Amygdala (tissue), 56 donors: ENCODE measurements at regions not wholly inside any gene's neighbourhood (a gene's known extent, or its start where the extent isn't known, plus 50 kb on each side); places are given as distances from the start of the nearest gene placed in this dataset.

ENCODE experiments used
- DNase-seq, 56 donors: peaks; one replicate each; lab custom pipeline; 2025; lab: John Stamatoyannopoulos, UW

DNA sequence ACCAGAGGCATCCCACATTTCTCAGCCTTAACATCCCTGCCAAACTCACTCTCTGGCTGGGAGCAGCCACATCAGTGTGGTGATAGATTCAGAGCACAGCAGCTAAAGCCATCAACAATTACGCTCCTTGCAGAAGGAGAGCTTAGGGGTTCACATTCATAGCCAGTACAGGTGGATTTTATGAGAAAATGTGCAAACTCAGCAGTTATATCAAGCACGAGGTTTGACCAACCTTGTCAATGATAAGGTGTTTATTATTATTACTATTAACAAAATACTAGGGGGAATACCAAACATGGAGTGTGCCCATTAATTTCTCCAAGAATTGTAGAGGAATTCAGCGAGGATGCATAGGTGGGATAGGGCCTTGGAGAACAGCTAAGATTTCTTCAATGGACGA, 362.3 kb downstream of the WDR11 start:
- no peak for DNase-seq

DNA sequence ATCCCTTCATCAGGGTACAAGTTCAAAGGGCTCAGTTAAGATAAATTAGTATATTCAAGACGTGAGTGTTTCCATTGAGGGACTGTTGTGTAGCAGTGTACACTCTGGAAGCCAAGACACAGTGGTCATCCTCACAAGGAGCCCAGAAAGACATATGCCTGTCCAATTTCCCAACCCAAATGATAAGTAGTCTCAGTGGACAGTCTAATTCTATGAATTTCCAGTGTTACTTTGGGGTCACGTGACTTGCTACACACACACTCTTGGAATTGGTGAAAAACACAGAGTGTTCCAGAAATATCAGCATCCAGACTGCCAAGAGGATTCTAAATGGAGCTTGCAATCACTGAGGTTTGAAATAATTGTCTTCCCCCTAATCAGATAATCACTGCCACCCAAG, 365.1 kb downstream of the WDR11 start:
- DNase-seq = peak in 1 of 56 donors; percentile 70

DNA sequence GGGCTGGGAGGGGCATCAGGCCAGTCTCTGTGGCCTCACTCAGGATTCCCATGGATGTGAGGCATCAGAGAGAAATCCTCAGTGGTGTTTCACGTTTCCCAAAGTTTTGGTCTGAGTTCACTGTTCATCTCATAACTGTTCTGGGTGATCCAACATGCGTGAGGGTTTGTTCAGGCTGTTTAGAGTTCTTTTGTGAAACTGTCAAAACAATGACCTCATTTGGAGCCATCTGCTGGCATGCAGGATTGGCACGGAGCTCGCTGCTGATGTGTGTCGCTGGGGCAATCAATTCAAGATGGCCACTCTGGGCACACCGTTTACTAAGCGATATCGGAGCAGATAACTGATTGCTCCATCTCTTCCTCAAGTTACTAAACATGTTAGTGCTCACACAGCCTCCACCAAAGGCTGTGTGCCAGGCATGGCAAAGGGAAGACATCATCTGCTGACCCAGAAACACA, 365.6 kb downstream of the WDR11 start:
- DNase-seq = peak in 52 of 56 donors; percentile 4 to 87 (median 50)

DNA sequence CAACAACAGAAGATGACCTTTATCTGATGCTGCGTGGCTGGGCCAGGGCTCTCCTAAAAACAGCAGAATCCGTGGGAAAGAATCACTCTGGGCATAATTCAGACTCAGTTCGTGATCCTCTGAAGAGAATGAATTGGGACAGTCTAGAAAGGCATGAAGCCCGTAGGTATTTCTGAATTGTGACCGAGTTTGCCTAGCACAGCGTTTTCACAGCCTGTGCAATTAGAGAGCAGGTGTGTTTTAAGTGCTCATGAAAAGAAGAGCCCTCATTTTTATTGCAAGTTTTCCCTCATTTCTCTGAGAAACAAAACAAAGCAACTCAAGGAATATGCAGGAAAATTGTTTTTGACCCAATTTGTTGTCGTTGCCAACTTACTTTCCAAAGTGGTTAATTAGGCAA, 366.2 kb downstream of the WDR11 start:
- DNase-seq = peak in 1 of 56 donors; percentile 44

DNA sequence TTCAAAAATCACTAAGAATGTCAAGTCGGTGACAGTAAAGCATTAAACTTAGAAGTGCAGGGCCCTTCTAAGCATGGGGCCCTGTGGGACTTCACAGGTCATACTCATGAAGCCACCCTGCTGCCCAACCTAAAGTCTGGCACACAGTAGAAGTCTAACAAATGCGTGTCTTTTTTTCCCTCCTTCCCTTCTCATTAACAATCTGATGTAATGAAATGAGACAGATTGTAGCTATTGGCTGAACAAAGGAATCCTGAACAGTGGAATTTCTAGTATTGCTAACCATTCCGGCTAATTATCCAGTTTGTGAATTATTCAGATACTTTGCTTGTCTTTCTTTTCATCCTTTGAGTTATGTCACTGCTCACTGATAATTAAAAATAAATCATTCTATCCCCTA, 369.9 kb downstream of the WDR11 start:
- no peak for DNase-seq

DNA sequence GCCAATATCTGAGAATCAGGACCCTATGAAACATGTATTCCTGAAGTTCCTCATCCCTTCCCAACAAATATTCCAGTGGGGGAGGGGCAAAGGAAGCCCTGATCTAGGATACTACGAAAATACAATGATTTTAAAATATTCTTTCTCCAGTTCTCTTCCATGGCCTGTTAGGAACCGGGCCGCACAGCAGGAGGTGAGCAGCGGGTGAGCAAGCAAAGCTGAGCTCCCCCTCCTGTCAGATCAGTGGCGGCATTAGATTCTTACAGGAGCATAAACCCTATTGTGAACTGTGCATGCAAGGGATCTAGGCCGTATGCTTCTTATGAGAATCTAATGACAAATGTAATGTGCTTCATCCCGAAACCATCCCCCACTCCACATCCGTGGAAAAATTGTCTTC, 370.8 kb downstream of the WDR11 start:
- DNase-seq = no peak

DNA sequence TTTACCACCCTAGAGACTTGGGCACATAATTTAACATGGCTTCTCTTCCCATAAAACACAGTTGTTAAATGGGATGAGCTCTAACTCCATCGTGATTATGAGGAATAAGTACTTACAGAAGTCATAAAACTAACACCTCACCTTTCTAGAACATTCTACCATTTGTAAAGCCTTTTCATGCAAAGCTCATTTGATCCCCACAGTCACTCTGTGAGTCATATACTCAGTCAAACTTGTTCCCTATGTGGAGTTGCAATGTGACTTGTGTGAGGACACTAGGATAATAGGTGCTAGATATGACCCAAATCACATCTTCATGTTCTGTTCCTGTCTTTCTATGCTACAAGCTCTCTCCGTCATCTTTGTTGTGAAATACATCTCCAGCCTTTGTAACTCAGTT, 371.7 kb downstream of the WDR11 start:
- no peak for DNase-seq

DNA sequence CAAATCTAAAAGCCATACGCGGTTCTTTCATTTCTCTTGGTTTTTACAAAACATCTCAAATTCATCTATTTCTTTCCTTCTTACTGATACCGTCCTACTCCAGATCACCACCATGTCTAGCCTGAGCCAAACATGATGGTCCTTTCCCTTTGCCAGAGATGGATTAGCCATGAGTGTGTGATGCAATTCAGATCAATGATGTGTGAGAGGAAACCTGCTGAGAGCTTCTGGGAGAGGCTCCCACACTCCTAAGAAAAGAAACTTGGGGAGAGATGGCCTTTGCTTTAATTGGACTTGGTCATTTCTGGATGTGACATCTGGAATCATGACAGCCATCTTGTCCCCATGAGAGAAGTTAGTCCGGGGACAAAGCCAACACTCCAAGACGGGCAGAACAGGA, 367.2 kb downstream of the FGFR2 start:
- no peak for DNase-seq

DNA sequence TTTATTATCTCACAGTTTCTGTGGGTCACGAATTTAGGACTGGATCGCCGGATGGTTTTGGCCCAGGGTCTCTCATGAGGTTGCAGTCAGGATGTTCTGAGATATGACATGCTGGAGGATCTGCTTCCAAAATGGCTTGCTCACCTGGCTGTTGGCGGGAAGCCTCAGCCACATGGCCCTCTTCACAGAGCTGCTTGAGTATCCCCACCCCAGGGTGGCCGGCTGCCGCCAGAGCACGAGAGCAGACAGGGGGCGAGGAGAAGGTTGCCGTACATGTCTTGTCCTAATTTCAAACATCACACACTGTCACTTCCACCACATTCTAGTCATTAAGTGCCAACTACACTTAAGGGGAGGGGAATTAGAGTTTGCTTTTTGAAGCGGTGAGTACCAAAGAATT, 365.8 kb downstream of the FGFR2 start:
- DNase-seq = no peak

DNA sequence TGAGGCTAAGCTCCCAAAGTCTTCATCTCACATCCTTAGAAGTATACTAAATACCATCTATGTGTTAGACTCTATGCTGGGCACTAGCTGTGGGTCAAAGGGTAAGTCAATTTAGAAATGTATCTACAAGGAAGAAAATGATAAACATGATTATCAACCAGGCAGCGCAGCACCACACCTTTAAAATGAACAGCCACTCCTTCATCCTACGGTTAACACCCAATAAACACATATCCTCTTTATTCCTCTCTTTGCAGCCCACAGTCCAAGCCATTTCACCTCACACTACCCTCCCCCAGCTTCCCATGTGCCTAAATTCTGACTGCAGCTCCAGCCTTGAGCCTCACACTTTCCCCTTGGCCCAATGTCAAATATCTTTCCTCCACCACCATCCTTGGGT, 362.6 kb downstream of the FGFR2 start:
- no peak for DNase-seq

DNA sequence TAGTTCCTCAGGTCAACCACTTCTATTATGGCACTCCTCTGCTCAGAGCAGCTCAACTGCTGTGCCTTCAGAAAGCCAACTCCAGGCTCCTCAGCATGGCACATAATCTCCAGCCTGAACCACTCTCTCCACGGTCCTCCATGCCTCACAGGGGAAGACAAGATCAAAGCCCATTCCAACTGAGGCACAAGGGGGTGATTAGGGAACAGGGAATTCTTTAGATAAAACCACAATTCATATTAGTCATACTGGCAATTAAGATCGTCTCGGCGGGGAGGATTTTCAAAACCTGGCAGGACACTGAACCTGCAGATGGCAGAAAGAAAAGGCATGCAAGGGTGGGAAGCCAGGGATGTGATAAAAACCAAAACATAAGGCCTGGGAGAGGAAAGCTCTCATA, 361.6 kb downstream of the FGFR2 start:
- no peak for DNase-seq

DNA sequence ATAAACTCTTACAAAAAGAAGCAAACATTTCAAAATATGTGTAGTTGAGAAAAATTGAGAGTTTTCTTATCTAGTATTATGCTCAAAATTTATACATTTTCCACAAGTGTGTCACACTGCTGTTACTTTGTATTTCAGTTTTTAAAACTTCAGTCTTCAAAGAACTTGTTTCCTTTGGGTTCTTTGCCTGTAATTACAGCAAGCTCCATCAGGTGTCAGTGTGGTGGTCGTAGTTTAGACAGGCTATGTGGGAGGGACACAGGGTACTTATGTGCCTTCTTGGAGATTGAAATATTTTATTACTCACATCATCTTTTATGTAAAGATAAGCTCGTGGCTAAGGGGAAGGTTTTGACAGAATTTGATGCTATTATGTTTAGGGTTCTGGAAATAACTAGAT, 360.5 kb downstream of the FGFR2 start:
- DNase-seq = no peak

DNA sequence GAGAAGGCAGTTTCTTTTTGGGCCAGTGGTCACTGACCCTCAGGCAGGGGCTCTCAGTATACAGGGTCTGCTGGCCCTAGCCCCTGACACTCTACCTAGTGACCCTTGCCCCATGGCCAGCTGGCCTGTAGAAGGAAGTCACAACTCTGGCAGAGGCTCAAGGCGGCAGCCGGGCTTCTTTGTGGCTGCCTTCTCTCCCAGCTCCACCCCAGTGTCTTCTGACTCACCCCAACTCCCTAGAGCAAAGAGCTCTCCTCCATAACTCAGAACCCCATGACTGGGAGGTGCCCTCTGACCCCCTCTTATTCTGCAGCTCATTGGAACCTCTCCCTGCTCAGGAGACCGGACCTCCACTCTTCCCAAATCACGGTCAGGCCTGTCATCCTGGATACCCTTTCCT, 358.2 kb downstream of the FGFR2 start:
- DNase-seq = no peak

DNA sequence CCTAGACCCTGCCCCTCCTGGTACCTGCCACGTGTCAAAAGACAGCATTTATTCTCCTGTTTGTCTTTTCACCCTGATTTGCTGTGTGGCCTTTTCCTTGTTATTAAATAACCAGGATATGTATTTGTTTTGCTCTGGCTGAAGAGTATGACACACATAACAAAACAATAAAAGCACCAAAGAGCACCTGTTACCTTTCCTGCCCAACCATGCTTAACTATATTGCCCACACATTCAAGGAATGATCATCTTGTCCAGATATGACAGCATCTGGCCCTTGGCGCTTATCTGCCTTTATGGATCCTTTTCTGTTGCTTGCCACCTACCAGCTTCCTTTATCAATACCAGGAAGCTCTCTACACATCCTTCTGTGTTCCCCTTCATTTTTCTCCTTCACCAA, 357.7 kb downstream of the FGFR2 start:
- DNase-seq = no peak

DNA sequence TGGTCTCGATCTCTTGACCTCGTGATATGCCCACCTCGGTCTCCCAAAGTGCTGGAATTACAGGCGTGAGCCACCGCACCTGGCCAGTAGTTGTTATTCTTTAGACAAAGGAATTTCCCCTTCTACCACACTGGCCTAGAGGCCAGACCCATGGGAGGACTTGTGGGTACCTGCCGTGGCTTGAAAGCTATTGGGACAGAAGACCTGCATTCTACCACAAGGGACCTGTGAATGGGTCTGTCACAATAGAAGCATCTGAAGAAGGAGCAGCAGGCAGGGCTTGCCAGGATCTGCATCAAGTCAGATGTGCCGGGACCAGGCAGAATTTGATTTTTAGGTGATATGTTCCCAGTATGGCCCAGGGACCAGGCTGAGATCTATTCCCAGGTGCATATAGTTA, 356.9 kb downstream of the FGFR2 start:
- DNase-seq = no peak

DNA sequence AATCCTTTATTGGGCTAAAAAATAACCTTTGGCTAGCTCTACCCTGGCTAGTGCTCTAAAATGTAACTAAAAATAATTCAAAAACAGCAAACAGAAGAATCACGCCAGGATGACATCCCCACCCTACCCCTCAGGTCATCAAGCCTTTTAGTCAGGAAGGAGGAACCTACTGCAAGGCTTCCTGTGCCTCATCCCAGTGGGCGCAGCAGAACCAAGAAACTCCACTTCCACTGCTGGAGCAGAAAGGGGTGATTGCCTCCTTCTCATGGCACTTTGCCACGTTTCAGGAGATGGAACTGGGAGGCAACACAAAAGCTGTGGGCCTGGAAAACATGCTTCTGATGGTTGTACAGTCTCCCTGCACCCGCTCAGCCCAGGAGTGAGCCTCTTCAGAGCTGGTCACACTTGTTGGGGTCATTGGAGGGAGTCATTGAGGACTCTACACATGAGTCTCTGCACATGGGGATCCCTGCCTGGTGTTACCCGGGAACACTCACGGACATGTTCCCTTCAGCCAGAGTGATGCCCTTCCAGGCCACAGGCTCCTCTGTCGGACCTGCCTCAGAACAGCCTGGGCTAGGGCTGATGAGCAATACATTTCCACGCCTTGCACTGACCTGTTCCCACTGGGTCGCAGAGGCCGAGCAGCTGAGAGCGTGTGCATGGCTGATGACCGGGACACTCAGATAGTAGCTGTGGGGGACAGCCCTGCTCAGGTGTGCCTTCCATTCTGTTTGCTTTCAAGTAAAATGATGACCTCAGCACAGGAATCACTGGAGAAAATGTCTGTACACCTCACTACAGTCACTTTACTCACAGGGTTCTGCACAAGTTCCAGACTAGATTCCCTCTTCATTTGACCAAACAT, 355.3 kb downstream of the FGFR2 start:
- DNase-seq = no peak

DNA sequence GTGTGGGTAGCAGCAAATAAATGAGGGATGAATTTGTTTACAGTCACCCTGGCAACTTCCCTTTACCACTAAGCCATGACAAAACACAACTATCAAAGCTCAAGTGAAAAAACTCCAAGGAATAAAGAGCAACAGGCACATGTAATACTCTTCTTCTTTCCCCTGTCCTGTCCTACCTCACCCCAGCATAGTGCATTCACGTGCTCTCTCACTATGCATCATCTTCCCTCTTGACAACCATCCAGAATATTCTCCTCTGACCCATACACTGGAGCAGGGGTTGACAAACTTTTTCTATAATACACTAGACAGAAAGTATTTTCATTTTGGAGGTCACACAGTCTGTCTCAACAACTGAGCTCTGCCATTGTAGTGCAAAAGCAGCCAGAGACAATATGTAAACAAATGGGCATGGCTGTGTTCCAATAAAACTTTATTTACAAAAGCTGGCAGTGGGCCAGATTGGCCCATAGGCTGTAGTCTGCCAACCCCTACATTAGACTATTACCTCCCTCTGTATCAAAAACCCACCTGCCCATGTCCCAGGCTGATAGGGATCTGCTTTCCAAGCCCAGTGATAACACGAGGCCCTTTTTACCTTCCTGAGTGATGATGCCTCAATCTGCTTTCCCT, 354.5 kb downstream of the FGFR2 start:
- no peak for DNase-seq

DNA sequence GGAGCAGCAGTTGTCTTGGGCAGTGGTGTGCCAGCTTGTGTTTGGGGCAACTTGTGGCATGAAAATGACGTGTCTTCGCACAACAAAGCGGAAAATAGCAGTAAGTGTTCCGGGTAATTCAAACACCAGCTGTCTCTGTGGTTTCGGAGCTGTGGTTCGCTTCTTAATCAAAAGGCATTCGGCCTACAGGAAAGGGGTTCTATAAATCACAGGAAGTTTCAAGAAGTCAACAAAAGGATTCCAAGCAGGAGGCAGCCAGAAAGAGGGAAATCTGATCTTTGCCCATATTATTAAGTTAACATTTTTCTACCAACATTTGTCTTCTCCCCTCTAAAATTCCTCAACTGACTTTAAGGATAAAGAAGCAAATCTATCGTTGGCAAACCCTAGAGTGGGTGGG, 353.4 kb downstream of the FGFR2 start:
- DNase-seq = no peak

DNA sequence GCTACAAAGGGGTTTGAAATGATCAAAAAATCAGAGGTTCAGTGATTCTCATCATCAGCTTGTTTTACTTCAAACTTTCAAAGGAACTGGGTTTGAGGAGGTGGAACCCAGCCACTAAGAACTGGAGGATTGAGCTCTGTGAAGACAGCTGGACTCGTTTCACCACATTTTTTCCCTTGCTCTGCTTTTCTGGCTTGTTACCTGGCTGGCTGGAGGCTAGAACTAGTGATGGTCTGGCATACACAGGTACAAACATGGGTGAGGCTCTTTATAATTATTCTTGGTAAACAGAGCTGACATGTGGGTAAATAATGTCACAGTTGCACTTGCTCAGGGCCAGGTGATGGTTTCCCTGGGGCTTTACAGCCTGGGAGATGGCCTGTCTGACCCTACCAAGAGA, 352.5 kb downstream of the FGFR2 start:
- no peak for DNase-seq

DNA sequence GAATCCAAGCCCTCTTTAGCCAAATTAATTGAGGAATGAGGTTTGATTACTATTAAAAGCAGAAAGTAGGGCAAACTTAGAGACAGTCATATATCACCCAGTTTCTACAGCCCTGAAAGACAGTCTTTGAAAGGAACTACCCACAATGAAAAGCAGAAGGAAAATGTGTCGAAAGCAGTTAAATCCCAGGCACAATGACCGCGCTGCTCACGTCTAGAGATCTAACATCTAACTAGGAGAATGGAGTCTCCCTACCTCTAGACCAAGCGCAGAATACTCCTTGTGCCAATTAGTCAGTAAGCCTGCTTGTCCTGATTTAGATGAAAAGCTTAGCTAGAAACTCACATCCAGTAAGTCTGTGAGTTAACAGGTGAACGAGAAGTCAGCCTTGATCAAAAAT, 350.0 kb downstream of the FGFR2 start:
- no peak for DNase-seq

DNA sequence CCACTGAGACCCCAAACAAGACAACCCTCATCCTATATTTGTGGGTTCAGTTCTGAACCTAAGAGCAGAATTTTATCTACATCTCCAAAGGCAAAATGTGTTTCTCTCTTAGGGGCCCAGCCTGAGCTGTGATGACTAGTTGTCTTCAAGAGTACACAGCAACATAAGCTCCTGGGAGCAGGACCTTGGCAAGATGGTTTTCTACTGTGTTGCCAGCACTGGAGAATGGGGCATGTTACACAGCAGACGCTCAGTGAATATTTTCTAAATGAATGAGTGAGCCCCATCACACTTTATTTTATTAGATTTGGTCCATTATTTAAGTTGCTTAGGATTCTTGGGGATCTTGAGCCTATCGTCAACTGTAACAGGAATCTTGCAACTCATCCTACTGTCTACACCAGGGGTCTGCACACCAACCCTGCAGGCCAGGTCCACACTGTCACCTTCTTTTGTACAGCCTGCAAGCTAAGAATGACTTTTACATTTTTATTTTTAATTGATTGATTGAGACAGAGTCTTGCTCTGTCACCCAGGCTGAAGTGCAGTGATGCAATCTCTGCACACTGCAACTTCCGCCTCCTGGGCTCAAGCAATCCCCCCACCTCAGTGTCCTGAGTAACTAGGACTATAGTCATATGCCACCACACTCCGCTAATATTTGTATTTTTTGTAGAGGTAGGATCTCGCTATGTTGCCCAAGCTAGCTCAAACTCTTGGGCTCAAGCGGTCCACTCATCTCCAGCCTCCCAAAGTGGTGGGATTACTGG, 347.1 kb downstream of the FGFR2 start:
- no peak for DNase-seq
